ENCODE measurements at regions not wholly inside any gene's neighbourhood (a gene's known extent, or its start where the extent isn't known, plus 50 kb on each side); places are given as distances from the start of the nearest gene placed in this dataset.

DNA sequence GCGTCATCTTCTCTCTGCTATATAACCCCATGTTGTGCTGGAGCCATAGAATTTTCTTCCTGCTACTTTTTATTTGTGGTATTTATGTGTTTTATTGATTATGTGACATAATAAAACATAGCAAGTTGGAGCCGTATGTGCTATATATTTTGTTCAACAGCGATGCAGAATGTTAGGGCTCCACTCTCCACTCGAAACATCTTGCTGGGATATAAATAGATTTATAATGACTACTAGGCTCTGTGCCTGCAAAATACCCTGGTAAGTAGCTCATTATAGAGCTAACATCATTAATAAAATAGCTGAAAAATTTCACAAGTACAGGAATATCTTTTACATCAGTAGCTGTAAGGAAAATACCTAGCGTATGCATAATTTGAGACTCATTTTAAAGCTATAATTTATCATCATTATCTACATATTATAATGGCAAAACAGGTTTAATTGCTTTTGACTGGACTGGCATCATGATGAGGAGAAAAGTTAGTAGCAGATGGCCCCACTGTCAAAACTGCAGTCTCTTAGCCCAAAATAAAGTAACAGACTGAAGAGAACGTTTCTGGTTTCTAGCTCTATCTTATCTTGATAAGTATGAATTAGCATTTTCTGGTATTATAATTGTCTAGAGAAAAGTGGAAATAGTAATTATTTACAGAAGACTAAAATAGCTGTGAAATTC, 263.0 kb downstream of the NEDD1 start:
- no peak overlapping the region for H3K4me3 ChIP-seq (ENCODE audit: low read depth, low read length)
- no peak for DNase-seq (ENCODE audit: low read depth)
- TF ChIP-seq, protein P1, sequence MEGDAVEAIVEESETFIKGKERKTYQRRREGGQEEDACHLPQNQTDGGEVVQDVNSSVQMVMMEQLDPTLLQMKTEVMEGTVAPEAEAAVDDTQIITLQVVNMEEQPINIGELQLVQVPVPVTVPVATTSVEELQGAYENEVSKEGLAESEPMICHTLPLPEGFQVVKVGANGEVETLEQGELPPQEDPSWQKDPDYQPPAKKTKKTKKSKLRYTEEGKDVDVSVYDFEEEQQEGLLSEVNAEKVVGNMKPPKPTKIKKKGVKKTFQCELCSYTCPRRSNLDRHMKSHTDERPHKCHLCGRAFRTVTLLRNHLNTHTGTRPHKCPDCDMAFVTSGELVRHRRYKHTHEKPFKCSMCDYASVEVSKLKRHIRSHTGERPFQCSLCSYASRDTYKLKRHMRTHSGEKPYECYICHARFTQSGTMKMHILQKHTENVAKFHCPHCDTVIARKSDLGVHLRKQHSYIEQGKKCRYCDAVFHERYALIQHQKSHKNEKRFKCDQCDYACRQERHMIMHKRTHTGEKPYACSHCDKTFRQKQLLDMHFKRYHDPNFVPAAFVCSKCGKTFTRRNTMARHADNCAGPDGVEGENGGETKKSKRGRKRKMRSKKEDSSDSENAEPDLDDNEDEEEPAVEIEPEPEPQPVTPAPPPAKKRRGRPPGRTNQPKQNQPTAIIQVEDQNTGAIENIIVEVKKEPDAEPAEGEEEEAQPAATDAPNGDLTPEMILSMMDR (conservative IDR thresholded peaks at IDR 0.05; ENCODE audit: low read depth, low read length): no peak

DNA sequence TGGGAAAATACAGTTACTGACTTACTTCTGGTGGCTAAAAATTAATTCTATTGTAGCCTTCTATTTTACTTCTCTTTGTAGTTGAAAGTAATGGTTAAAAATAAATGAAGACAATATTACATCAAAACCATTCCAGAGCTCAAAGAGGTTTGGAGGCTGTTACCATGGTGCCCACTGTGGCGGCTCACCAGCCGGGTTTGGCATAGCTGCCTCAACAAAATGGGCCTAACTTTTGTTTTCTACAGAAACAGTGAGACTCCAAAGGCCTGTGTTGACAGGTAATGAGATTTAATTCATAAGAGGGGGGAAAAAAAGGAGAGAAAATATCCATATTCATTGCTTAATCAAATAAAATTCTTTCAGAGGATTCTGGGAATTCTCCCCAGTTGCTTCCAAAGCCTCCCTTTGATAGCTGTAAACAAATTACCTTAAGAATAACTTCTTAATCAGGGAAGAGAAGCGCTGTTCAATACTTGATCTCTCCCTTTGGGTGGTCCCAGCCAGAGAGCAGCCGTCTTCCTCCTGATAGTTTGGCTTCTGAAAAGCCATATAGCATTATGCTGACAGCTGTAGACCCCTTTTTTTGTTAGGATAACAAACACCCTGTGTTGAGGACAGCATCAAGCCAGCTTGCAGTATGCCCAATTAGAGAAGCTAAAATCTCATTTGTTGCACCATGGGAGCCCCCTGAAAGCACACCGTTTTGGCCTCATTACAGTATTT, 266.8 kb downstream of the NEDD1 start:
- DNase-seq (ENCODE audit: low read depth): no peak
- TF ChIP-seq, protein P1 (conservative IDR thresholded peaks at IDR 0.05; ENCODE audit: low read depth, low read length): no peak
- H3K4me3 ChIP-seq (ENCODE audit: low read depth, low read length): no peak overlapping the region

DNA sequence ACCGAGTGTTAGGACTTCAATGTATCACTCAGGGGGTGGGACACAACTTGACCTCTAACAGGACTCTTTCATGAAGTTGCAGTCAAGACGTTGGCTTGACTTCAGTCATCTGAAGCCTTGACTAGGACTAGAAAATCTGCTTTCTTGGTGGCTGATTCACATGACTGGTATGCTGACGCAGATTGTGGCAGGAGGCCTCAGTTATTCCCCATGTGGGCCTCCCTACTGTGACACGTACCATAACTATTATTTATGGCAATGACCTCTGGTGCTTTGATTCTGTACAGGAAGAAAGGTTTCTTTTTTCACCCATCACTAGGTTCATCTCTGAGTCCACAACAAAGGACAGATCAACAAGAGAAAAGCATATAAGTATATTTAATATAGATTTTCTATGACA, 270.4 kb downstream of the NEDD1 start:
- no peak overlapping the region for H3K4me3 ChIP-seq (ENCODE audit: low read depth, low read length)
- DNase-seq (ENCODE audit: low read depth): no peak
- TF ChIP-seq, protein P1 (conservative IDR thresholded peaks at IDR 0.05; ENCODE audit: low read depth, low read length): no peak

GRCh38 chr12:97181571-97182265, 274.7 kb downstream of the NEDD1 start:
- no peak overlapping the region for H3K4me3 ChIP-seq (ENCODE audit: low read depth, low read length)
- no peak for DNase-seq (ENCODE audit: low read depth)
- TF ChIP-seq, protein P1 (conservative IDR thresholded peaks at IDR 0.05; ENCODE audit: low read depth, low read length): no peak

- no peak overlapping the region for H3K4me3 ChIP-seq (ENCODE audit: low read depth, low read length)
- TF ChIP-seq, protein P1 (conservative IDR thresholded peaks at IDR 0.05; ENCODE audit: low read depth, low read length): no peak
- no peak for DNase-seq (ENCODE audit: low read depth)
Observed at GRCh38 chr12:97182769-97183168, 275.7 kb downstream of the NEDD1 start.

DNA sequence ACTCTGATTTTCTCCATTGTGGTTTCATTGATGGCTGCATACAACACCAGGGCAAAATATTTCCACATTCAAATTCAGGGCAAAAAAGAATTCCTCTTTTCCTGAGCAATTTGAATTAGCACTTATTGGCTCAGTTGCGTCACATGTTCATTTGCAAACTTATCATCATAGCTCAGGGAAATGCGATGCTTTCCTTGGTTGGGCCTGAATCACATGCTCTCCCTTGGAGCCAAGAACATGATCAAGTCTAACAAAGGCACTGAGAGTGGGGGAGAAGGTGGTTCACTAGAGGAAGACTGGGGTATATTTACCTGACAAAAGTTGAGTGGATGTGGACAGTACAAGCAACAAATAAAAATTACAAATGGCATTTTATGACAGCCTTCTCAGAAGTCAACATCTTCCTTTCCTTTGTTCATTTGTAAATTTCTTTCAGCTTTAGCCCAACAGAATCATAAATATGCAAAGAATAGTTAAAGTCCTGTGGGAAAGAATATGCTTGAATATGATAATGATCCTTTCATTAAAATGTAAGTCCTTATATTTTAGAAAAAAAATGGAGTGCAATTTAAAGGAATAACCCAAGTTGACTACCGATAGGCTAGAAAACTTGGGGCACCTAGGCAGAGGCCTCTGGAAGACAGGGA, 277.2 kb downstream of the NEDD1 start:
- TF ChIP-seq, protein P1 (conservative IDR thresholded peaks at IDR 0.05; ENCODE audit: low read depth, low read length): no peak
- H3K4me3 ChIP-seq (ENCODE audit: low read depth, low read length): no peak overlapping the region
- DNase-seq (ENCODE audit: low read depth): no peak

All from epithelial cell of proximal tubule (primary cell).